ENCODE measurements at regions not wholly inside any gene's neighbourhood (a gene's known extent, or its start where the extent isn't known, plus 50 kb on each side); places are given as distances from the start of the nearest gene placed in this dataset.

DNA sequence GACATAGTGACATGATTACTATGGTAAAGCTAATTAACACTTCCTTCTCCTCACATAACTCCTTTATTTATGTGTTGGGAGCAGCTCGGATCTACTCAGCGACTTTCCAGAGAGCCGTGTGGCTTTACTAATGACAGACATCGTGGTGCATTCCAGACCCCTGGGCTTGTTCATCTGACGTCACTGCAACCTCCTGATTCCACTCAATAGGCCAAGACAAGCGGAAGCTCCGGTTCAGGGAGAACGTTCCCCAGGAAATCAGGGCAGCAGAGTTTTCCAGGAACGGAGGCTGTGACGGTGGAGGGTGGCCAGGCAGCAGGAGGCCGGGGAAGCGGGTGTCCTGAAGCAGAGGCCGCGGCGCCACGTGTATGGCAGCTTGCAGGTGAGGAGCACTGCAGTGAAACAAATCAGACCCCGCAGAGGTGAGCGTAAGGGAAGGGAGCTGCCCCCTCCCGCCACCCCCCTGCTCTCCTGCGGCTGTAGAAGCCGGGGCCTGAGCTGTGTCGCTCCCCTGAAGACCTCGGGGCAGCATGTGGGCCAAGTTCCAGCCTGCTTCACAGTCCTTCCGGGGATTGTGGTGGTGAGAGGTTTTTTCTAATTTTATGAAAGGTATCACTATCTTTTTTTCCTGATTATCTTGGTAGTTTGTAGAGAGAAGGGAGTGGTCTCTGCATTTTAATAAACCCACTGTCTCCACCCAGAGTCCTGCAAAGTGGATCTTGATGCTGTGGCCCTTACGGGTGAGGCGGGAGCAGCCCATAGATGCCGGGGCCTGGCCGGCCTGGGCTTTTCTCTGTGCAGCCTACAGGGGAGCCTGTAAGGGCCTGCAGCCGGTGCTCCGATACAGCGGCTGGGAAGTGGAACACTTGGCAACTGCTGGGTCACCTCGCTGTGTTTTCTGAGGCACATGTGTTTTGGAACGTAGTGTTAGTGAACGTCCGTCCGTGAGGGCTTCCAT lies 220.4 kb upstream of the IRX4 start:
- Histone ChIP-seq H4K8ac (ENCODE audit: extremely low read depth, insufficient read depth, low read length) (no peak overlapping the region; the same call in 1 of the 2 replicates), H3K9me3 (ENCODE audit: insufficient read depth in 2 of 2, low read depth in 1 of 2, low read length in 1 of 2) (no peaks in the 10 kb centered on the region), H3K4me2 (ENCODE audit: insufficient read depth in 1 of 2, low read depth in 2 of 2, low read length in 2 of 2) (no peak overlapping the region), H2BK15ac (ENCODE audit: low read length) (no peak overlapping the region), H3K4me3 (ENCODE audit: extremely low read depth in 1 of 4, insufficient read depth in 2 of 4, low read depth in 3 of 4, low read length in 4 of 4) (no peak overlapping the region), H3K36me3 (ENCODE audit: control insufficient read depth in 2 of 4, insufficient read depth in 4 of 4, low read length in 3 of 4) (no peaks in the 10 kb centered on the region), H3K14ac (ENCODE audit: insufficient read length) (no peak overlapping the region), H2BK12ac (ENCODE audit: low read depth, low read length) (no peak overlapping the region), H2AFZ (ENCODE audit: low read length) (peak overlapping the region; percentile 61; the same call in 1 of the 2 replicates), H3K4ac (replicated peaks; ENCODE audit: insufficient read length, low read depth, low read length) (no peak overlapping the region), H3K27ac (ENCODE audit: low read depth, low read length) (no peak overlapping the region), H3K79me1 (ENCODE audit: low read depth, low read length) (no peaks in the 10 kb centered on the region), H2BK120ac (replicated peaks; ENCODE audit: low read depth, low read length) (no peak overlapping the region), H2BK5ac (ENCODE audit: low read depth, low read length) (no peak overlapping the region), H4K5ac (ENCODE audit: insufficient read length, low read depth, low read length) (no peak overlapping the region), H3K56ac (replicated peaks; ENCODE audit: insufficient read length, low read depth, low read length) (no peak overlapping the region), H3K23me2 (ENCODE audit: low read depth, low read length) (peaks cover 4% of the 10 kb centered on the region; the same call in 1 of the 2 replicates), H3K23ac (ENCODE audit: insufficient read length) (no peak overlapping the region), H3K79me2 (ENCODE audit: control insufficient read depth in 1 of 2, insufficient read depth in 2 of 2, low read length in 2 of 2) (no peaks in the 10 kb centered on the region), H4K20me1 (replicated peaks in 1 of 2; ENCODE audit: control insufficient read depth in 1 of 2, insufficient read depth in 2 of 2, low read length in 2 of 2) (no peaks in the 10 kb centered on the region), H2AK5ac (ENCODE audit: low read depth, low read length) (no peak overlapping the region), H3K4me1 (replicated peaks in 1 of 4; ENCODE audit: control insufficient read depth in 3 of 4, insufficient read depth in 4 of 4, low read length in 3 of 4) (no peaks in the 10 kb centered on the region; a peak in 1 of 7 replicates), H3K27me3 (replicated peaks in 1 of 4; ENCODE audit: control insufficient read depth in 3 of 4, extremely low read depth in 1 of 4, insufficient read depth in 3 of 4, low read length in 3 of 4) (no peaks in the 10 kb centered on the region), H4K91ac (replicated peaks; ENCODE audit: insufficient read length, low read length) (no peak overlapping the region), H2BK20ac (ENCODE audit: low read length) (no peak overlapping the region), H3K9ac (replicated peaks in 1 of 4; ENCODE audit: extremely low read depth in 1 of 4, low read depth in 3 of 4, low read length in 3 of 4) (no peak overlapping the region), H3K18ac (ENCODE audit: extremely low read depth, low read length) (no peak overlapping the region)
- WGBS, 2 experiments (ENCODE audit: extremely low coverage in 1 of 2, insufficient coverage in 1 of 2, insufficient read length in 1 of 2, insufficient replicate concordance in 2 of 2, low coverage in 1 of 2, low lambda C conversion rate in 2 of 2, missing lambda C conversion rate in 1 of 2), result 88% methylated on average over 34 of the region's 36 CpGs; no CpG with 5 or more reads in 1 of the 2 experiments
- POLR2A ChIA-PET (ENCODE audit: partially characterized antibody), result no interaction called here
- CTCF ChIA-PET (ENCODE audit: partially characterized antibody), result interaction anchor here (1.1 kb wide), 1 partner anchor 31 kb away, joined by 3 read pairs; no protein-coding TSS in a partner anchor
- TF ChIP-seq SRF (IDR thresholded peaks at IDR 0.05; ENCODE audit: low read depth, low read length) (no peak), CTBP2 (IDR thresholded peaks at IDR 0.05; ENCODE audit: borderline replicate concordance, insufficient read depth, insufficient read length, low read length) (no peak)
- FAIRE-seq, result no peak
- DNase-seq (ENCODE audit: low read depth in 1 of 2, low spot score in 2 of 2), result no peak

Data from H1 (cell line).